ENCODE measurements at regions not wholly inside any gene's neighbourhood (a gene's known extent, or its start where the extent isn't known, plus 50 kb on each side); places are given as distances from the start of the nearest gene placed in this dataset.

DNA sequence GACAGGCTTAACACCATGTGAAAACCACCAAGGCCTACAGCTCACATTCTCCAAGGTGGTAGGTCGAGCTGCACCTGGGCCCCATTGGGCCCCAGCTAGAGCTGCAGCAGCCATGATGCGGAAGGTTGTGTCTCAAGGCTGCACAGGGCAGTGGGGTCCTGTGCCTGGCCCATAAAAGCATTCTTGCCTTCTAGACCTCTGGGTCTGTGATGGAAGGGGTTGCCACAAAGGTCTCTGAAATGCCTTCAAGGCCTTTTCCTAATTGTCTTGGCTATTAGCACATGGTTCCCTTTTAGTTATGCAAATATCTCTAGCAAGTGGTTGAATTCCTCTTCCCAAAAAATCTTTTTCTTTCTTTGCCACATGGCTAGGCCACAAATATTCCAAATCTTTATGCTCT lies 52.5 kb upstream of the C11orf58 start:
- CTCF ChIA-PET: no interaction called here

DNA sequence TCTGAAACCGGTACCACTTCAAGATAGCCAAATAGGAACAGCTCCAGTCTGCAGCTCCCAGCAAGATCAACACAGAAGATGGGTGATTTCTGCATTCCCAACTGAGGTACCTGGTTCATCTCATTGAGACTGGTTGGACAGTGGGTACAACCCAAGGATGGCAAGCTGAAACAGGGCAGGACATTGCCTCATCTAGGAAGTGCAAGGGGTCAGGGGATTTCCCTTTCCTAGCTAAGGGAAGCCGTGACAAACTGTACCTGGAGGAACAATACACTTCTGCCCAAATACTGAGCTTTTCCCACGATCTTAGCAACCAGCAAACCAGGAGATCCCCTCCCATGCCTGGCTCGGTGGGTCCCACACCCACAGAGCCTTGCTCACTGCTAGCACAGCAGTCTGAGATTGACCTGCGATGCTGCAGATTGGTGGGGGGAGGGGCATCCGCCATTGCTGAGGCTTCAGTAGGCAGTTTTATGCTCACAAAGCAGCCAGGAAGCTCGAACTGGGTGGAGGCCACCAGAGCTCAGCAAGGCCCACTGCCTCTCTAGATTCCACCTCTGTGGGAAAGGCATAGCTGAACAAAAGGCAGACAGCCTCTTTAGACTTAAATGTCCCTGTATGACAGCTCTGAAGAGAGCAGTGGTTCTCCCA lies 59.9 kb upstream of the C11orf58 start:
- H3K27ac ChIP-seq (ENCODE audit: extremely low read depth, low read depth, low read length): no peak overlapping the region
- no peaks in the 10 kb centered on the region for H3K4me1 ChIP-seq (ENCODE audit: control insufficient read depth, insufficient read depth, low read length)
- POLR2A ChIA-PET: interaction anchor here (1.1 kb wide), 1 partner anchor 9 kb away, joined by 3 read pairs; no protein-coding TSS in a partner anchor
- no peak overlapping the region for H3K4me3 ChIP-seq (ENCODE audit: low read depth, low read length)
- CTCF ChIA-PET: no interaction called here
- TF ChIP-seq, protein P1, sequence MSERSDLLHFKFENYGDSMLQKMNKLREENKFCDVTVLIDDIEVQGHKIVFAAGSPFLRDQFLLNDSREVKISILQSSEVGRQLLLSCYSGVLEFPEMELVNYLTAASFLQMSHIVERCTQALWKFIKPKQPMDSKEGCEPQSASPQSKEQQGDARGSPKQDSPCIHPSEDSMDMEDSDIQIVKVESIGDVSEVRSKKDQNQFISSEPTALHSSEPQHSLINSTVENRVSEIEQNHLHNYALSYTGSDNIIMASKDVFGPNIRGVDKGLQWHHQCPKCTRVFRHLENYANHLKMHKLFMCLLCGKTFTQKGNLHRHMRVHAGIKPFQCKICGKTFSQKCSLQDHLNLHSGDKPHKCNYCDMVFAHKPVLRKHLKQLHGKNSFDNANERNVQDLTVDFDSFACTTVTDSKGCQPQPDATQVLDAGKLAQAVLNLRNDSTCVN (tag by site-specific recombination; optimal IDR thresholded peaks at IDR 0.05): no peak
- TF ChIP-seq ZBTB48 (tag by site-specific recombination; IDR thresholded peaks at IDR 0.05) (no peak), ZNF626 (tag by site-specific recombination; IDR thresholded peaks at IDR 0.05) (no peak), ZNF239 (tag by site-specific recombination; IDR thresholded peaks at IDR 0.05) (no peak), ZNF10 (tag by site-specific recombination; IDR thresholded peaks at IDR 0.05) (no peak), ZNF140 (tag by site-specific recombination; IDR thresholded peaks at IDR 0.05) (no peak), HOXC10 (CRISPR knock-in tag; IDR thresholded peaks at IDR 0.05) (no peak), ZNF24 (tag by site-specific recombination; IDR thresholded peaks at IDR 0.05) (no peak), ZNF792 (tag by site-specific recombination; IDR thresholded peaks at IDR 0.05) (no peak), ZSCAN23 (tag by site-specific recombination; IDR thresholded peaks at IDR 0.05) (no peak), ZNF274 (IDR thresholded peaks at IDR 0.05; ENCODE audit: low read length) (no peak), ZNF274 (tag by site-specific recombination; IDR thresholded peaks at IDR 0.05; ENCODE audit: borderline replicate concordance) (no peak), ZNF311 (tag by site-specific recombination; IDR thresholded peaks at IDR 0.05; ENCODE audit: borderline replicate concordance) (no peak), ZNF707 (tag by site-specific recombination; IDR thresholded peaks at IDR 0.05) (no peak), ZNF623 (tag by site-specific recombination; IDR thresholded peaks at IDR 0.05) (no peak), ZNF768 (tag by site-specific recombination; IDR thresholded peaks at IDR 0.05) (no peak), ZNF48 (tag by site-specific recombination; IDR thresholded peaks at IDR 0.05) (no peak)
- TF ChIP-seq, protein P2, sequence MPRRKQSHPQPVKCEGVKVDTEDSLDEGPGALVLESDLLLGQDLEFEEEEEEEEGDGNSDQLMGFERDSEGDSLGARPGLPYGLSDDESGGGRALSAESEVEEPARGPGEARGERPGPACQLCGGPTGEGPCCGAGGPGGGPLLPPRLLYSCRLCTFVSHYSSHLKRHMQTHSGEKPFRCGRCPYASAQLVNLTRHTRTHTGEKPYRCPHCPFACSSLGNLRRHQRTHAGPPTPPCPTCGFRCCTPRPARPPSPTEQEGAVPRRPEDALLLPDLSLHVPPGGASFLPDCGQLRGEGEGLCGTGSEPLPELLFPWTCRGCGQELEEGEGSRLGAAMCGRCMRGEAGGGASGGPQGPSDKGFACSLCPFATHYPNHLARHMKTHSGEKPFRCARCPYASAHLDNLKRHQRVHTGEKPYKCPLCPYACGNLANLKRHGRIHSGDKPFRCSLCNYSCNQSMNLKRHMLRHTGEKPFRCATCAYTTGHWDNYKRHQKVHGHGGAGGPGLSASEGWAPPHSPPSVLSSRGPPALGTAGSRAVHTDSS (tag by site-specific recombination; IDR thresholded peaks at IDR 0.05): no peak
- TF ChIP-seq, protein P3, sequence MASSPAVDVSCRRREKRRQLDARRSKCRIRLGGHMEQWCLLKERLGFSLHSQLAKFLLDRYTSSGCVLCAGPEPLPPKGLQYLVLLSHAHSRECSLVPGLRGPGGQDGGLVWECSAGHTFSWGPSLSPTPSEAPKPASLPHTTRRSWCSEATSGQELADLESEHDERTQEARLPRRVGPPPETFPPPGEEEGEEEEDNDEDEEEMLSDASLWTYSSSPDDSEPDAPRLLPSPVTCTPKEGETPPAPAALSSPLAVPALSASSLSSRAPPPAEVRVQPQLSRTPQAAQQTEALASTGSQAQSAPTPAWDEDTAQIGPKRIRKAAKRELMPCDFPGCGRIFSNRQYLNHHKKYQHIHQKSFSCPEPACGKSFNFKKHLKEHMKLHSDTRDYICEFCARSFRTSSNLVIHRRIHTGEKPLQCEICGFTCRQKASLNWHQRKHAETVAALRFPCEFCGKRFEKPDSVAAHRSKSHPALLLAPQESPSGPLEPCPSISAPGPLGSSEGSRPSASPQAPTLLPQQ (tag by site-specific recombination; IDR thresholded peaks at IDR 0.05): no peak
- TF ChIP-seq, protein P4, sequence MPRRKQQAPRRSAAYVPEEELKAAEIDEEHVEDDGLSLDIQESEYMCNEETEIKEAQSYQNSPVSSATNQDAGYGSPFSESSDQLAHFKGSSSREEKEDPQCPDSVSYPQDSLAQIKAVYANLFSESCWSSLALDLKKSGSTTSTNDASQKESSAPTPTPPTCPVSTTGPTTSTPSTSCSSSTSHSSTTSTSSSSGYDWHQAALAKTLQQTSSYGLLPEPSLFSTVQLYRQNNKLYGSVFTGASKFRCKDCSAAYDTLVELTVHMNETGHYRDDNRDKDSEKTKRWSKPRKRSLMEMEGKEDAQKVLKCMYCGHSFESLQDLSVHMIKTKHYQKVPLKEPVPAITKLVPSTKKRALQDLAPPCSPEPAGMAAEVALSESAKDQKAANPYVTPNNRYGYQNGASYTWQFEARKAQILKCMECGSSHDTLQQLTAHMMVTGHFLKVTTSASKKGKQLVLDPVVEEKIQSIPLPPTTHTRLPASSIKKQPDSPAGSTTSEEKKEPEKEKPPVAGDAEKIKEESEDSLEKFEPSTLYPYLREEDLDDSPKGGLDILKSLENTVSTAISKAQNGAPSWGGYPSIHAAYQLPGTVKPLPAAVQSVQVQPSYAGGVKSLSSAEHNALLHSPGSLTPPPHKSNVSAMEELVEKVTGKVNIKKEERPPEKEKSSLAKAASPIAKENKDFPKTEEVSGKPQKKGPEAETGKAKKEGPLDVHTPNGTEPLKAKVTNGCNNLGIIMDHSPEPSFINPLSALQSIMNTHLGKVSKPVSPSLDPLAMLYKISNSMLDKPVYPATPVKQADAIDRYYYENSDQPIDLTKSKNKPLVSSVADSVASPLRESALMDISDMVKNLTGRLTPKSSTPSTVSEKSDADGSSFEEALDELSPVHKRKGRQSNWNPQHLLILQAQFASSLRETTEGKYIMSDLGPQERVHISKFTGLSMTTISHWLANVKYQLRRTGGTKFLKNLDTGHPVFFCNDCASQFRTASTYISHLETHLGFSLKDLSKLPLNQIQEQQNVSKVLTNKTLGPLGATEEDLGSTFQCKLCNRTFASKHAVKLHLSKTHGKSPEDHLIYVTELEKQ (tag by site-specific recombination; IDR thresholded peaks at IDR 0.05; ENCODE audit: borderline replicate concordance): no peak
- H3K36me3 ChIP-seq (ENCODE audit: control insufficient read depth in 2 of 2, insufficient read depth in 1 of 2, low read length in 2 of 2): no peaks in the 10 kb centered on the region
- H3K9me3 ChIP-seq (ENCODE audit: control insufficient read depth, insufficient read depth, low read depth, low read length): no peaks in the 10 kb centered on the region

More for the DNA sequence above, 52.5 kb upstream of the C11orf58 start:
- POLR2A ChIA-PET: no interaction called here
- no peaks in the 10 kb centered on the region for H3K4me1 ChIP-seq (ENCODE audit: control insufficient read depth, insufficient read depth, low read length)
- no peak overlapping the region for H3K4me3 ChIP-seq (ENCODE audit: low read depth, low read length)
- no peak for TF ChIP-seq ZNF202 (tag by site-specific recombination; IDR thresholded peaks at IDR 0.05; ENCODE audit: borderline replicate concordance)
- TF ChIP-seq GLI4 (tag by site-specific recombination; IDR thresholded peaks at IDR 0.05): no peak
- no peak for TF ChIP-seq ZNF146 (tag by site-specific recombination; IDR thresholded peaks at IDR 0.05)
- no peak for TF ChIP-seq ZSCAN23 (tag by site-specific recombination; IDR thresholded peaks at IDR 0.05)
- TF ChIP-seq ZNF302 (tag by site-specific recombination; IDR thresholded peaks at IDR 0.05; ENCODE audit: low read depth): no peak
- TF ChIP-seq SCRT2 (tag by site-specific recombination; IDR thresholded peaks at IDR 0.05): no peak
- no peak for TF ChIP-seq REPIN1 (tag by site-specific recombination; IDR thresholded peaks at IDR 0.05; ENCODE audit: low read depth)
- no peak for TF ChIP-seq ZNF837 (tag by site-specific recombination; IDR thresholded peaks at IDR 0.05)
- TF ChIP-seq TRIM28 (IDR thresholded peaks at IDR 0.05; ENCODE audit: borderline replicate concordance, low read length): no peak
- no peak for TF ChIP-seq ZNF514 (tag by site-specific recombination; IDR thresholded peaks at IDR 0.05)
- TF ChIP-seq RBAK (tag by site-specific recombination; IDR thresholded peaks at IDR 0.05): no peak
- TF ChIP-seq GLI2 (tag by site-specific recombination; IDR thresholded peaks at IDR 0.05; ENCODE audit: borderline replicate concordance, low read depth): no peak
- no peak for TF ChIP-seq ZNF585B (tag by site-specific recombination; IDR thresholded peaks at IDR 0.05)
- no peak for TF ChIP-seq MEIS1 (CRISPR knock-in tag; IDR thresholded peaks at IDR 0.05; ENCODE audit: borderline replicate concordance)
- no peak for TF ChIP-seq ZNF404 (tag by site-specific recombination; IDR thresholded peaks at IDR 0.05)
- TF ChIP-seq ZNF529 (tag by site-specific recombination; IDR thresholded peaks at IDR 0.05; ENCODE audit: insufficient replicate concordance): no peak
- no peaks in the 10 kb centered on the region for H3K9me3 ChIP-seq (ENCODE audit: control insufficient read depth, insufficient read depth, low read depth, low read length)
- no peaks in the 10 kb centered on the region for H3K36me3 ChIP-seq (ENCODE audit: control insufficient read depth in 2 of 2, insufficient read depth in 1 of 2, low read length in 2 of 2)
- no peak overlapping the region for H3K27ac ChIP-seq (ENCODE audit: extremely low read depth, low read depth, low read length)
